GM19395 (cell line): ENCODE measurements at regions not wholly inside any gene's neighbourhood (a gene's known extent, or its start where the extent isn't known, plus 50 kb on each side); places are given as distances from the start of the nearest gene placed in this dataset.

Source experiments
- ATAC-seq: cut with Tn5 transposase; IDR thresholded peaks from one replicate; pipeline ENCODE4 v1.9.1; 2021; ENCODE audit warnings: mild to moderate bottlenecking, moderate library complexity; ENCODE audit not compliant: unreplicated experiment

DNA sequence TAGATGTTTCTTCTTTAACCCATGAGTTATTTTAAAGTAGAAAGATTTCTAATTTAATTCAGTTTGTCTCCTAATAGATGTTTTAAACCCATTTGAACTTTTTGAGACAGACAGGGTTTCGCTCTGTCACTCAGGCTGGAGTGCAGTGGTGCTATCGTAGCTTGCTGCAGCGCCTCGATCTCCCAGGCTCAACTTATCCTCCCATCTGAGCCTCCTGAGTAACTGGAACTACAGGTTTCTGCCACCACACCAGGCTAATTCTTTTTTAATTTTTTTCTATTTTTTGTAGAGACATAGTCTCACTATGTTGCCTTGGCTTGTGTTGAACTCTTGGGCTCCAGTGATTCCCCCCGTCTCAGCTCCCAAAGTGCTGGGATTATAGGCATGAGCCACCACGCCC, 53.0 kb upstream of the RAB18 start:
- ATAC-seq: no peak

DNA sequence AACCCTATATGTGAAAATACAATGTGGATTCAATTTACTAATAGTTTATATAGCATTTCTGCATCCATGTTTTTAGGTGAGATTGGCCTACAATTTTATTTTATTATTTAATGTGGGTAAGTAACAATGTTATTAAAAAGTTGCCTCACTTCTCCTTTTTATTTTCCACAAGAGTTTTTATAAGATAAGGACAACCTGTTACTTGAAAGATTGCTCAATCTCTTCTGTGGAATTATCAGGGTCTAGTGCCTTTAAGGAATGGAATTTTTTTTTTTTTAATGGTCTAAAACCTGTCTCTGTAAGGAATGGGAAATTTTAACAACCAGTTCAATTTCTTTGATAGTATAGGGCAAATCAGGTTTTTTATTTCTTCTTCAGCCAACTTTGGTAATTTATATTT, 53.9 kb upstream of the RAB18 start:
- no peak for ATAC-seq

DNA sequence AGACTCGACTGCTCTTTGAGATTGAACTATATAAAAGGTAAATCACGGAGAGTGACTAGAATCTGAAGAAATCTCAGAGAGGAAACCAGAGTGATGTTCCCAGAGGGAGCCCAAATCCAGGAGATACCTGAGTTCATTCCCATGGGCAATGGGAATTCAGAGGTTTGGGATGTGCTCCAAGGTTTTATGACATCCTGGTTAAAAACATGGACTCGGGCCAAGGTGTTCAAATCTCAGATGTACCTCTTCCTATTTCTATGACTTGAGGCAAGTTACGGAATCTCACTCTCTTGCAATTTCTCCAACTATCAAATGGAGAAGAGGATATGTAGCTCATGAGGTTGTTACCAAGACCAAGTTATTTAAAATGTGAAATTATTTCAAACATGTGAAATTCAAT, 54.5 kb upstream of the RAB18 start:
- ATAC-seq: no peak

DNA sequence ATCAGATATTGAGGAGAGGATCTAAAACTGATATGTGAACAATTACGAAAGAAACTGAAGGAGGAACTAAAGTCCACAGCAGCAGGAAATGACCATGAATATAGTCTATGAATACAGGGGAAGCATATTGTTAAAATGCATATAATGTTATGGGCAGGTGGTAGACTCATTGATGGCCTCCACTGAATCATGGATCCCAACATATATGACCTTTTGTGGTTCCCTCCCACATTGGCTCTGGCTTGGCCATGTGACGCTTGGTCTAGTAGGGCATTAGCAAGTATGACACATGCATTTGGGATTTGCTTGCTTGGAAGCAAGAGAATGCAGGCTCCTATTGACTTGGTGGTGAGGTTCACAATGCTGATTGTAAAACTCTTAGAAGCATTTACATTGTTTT, 55.2 kb upstream of the RAB18 start:
- no peak for ATAC-seq

DNA sequence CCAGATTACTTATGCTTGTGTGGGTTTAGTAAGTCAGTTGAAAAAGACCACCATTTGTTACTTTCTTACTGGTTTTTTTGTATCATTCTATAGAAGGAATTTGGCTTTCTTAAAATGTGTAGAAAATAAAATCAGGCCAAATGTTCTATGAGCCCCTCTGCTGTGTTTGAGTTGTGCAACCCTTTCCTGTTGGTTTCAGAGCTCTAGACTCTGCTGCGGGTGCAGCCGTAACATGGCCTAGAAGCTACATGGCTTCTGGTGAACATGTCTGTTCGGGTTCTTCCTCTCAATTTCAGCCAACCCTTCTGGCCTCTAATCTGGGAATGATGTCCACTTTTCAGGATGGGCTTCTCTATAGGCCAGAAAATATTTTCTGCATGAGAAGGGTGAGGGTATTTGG, 56.6 kb upstream of the RAB18 start:
- no peak for ATAC-seq

DNA sequence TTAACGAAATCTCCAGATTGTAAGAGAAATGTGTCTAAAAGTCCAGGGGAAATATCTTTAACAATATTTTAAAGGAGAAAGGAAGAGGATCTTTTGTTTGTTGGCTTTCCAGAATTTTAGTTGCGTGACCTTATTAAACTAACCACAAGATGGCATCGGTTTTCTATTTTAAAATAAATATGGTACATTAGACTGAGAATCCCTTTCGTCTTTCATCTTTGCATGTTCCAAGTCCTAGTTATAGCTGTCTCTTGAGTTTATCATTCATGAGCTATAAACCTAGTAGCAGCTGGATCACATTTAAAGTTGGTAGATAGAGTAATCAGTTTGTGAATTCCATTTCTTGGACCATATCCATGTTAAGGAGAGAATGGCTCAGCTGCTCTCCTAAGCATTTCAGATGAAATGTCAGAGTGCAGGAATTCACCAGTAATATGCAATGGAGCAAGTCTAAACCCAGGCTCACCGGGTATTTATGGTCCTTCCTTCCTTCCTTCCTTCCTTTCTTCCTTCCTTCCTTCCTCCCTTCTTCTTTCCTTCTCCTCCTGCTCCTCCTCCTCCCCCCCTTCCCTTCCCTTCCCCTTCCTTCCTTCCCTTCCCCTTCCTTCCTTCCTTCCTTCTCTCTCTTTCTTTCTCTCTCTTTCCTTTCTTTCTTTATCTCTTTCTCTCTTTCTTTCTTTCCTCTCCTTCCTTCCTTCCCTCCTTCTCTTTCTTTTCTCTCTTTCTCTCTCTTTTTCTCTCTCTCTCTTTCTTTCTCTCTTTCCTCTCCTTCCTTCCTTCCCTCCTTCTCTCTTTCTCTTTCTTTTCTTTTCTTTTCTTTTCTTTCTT, 57.8 kb upstream of the RAB18 start:
- ATAC-seq: no peak

DNA sequence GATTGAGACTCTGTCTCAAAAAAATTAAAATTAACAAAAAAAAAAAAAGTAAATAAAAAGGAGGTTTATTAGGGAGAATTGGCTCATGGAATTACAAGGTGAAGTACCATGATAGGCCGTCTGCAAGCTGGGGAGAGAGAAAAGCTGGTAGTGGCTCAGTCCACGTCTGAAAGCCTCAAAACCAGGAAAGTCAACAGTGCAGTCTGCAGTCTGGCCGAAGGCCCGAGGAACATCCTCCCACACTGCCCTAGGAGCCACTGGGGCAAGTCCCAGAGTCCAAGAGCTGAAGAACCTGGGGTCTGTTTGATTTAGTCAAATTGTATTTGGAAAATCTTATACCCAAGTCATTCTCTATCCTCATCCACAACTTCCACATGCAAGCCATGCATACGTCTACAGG, 59.0 kb upstream of the RAB18 start:
- no peak for ATAC-seq

DNA sequence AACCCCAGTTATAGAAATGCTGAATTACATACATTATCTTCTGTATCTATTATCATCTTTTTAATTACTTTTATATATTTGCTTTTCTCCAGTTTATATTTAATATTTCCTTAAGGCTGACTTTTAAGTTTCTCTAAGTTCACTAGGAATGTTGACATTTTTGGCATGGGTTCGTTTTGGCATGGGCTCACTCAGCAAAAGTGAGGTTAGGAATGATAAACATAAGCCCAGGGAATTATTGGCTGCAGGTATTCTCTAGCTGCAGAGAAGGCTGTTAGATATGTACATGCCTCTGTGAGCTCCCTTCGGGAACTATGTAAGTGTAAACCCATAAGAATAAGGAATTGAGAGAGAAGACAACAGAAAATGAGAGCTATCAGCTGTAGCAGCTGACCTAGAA, 63.6 kb upstream of the RAB18 start:
- no peak for ATAC-seq

DNA sequence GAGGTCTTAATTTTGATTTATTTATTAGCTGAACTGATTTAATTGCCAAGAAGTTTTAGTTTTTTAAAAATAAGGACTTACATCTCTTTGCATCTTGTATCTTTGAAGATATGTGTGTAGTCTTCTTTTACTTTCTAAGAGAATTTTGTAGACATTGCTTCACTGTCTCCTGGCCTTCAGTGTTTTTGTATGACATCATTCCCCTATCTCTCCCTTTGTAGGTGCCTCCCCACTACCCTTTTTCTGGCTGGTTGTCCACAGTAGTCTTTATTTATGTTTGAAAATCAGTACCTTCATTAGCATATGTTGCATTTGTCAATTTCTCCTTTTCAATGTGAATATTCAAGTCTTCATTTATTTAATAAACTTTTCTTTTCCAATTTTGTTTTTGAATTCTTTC, 64.1 kb upstream of the RAB18 start:
- ATAC-seq: no peak

DNA sequence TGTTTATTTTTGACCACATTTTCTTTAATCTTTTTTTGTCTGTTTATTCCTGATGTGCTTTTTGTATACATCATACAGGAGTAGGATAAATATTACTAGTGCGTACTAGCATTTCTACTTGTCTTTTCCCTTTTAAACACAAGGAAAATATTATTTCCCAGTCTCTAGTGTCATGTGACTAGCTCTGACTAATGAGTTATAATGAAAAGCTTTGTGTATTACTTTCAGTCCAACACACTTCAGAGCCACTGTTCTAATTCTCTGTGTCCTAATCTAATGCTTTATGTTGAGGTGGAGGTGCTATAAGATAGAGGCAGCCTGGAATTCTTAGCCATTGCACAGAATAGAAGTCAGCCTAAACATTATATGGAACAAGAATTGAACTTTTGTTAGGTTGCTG, 65.0 kb upstream of the RAB18 start:
- ATAC-seq: no peak

DNA sequence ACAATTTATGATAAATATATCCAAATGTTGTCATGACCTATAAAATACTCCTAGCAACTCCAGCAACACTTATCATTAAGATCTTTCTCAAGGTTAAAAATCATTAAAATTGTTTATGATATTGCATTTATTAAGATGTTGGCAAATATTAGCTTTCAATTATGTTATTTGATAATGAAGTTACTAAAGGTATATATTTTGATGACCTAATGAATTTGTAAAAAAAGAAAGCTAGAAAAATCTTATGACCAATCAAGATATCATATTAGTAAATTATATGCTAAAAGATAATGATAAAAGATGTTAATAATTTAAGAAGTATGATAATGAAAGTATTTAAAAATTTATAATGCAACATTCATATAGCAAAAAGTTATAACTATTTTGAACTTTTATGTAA, 66.3 kb upstream of the RAB18 start:
- ATAC-seq: no peak

DNA sequence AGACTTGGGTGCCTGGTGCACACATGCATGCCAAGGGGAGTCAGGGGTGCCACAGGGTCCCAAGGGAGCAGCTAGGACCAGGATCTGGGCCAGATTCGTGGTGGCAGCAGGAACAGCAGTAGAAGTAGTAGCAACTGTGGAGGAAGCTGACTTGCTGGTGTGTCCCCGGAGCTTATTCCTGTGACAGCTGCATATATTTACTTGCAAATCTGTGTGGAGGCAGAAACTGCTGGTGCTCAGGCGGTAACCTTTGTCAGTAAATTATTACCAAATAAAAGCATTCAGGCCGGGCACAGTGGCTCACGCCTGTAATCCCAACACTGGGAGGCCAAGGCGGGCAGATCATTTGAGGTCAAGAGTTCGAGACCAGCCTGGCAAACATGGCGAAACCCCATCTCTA, 67.4 kb upstream of the RAB18 start:
- ATAC-seq: no peak

DNA sequence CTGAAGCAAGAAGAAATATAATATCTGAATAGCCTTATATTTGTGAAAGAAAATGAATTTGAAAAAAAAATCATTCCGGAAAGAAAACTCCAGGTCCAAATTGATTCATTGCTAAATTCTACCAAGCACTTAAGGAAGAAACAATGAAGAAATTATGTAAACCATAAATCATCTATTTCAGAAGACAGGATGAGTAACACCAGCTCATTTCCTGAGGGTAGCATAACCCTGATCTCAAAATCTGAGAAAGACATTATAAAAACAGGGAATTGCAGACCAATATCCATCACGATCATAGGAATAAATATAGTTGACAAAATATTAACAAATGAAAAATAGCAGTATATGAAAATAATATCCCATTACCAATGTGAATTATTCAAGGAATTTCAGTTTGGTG, 70.1 kb upstream of the RAB18 start:
- ATAC-seq: no peak

DNA sequence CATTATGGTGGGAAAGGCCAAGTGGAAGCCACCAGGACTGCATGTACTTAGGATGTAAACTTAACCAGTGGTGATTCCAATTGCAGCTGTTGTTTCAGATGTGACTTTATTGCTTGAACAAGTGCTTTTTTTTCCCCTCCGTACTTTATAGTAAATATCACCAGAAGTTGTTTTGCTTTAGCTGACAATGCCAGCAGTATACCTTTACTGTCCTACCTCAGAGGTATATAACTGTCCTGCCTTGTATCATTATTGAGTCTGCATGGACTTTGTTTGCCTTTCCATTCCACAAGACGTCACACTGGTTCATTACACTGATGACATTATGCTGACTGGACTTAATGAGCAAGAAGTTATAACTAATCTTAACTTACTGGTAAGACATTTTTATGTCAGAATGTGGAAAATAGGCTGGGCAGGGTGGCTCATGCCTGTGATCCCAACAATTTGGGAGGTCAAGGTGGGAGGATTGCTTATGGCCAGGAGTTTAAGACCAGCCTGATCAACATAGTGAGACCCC, 77.1 kb upstream of the RAB18 start:
- no peak for ATAC-seq

DNA sequence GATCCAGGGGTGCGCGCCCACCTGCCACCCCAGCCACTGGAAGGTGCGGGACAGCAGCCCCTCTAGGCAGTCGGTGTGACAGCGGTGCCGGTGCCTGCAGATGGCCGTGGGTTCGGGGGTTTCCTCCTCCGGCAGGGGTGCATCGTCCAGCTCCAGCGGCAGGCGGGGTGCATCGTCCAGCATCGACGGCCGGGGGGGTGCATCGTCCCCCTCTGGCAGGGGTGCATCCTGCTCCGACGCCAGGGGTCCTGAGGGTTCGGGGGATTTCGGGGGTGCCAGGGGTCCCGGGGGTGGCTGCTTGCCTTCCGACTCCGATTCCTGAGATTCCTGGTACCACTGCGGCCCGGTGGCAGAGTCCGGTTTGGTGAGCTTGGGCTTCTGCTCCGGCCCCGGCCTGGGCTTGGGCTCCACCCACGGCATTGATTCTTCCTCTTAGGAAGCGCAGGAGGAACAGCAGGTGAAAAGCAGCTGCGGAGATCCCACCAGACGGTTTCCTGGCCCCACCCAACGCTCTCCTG, 90.2 kb upstream of the RAB18 start:
- ATAC-seq: no peak

DNA sequence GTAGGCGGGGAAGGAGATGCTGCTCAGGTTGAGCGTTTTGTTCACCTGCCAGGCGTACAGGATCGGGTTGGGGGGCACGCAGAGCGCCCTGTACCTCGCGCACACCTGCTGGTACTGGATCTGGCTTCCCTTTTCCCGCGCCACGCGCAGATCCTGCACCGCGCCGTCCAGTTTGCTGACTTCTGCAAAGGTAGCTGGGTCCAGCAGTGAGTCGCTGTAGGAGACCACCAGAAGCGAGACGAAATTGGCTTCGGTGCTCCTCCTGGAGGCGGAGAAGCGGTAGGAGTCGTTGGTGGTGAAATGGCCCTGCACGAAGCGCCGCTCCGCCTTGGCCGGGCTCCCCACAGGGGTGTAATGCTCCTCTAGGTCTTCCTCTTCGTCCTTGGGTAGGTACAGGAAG, 90.7 kb upstream of the RAB18 start:
- ATAC-seq: no peak

DNA sequence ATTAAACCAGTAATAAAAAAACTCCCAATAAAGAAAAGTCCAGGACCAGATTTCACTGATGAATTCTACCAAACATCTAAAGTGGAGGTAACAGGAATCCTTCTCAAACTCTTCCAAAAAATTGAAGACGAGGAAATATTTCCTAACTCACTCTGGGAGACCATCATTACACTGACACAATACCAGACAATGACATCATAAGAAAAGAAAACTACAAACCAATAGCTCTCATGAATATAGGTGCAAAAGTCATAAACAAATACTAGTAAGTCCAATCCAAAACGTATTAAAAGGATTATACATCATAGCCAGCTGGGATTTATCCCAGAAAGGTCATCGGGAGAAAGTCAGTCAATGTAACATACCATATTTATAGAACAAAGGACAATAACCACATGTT, 94.0 kb upstream of the RAB18 start:
- no peak for ATAC-seq

DNA sequence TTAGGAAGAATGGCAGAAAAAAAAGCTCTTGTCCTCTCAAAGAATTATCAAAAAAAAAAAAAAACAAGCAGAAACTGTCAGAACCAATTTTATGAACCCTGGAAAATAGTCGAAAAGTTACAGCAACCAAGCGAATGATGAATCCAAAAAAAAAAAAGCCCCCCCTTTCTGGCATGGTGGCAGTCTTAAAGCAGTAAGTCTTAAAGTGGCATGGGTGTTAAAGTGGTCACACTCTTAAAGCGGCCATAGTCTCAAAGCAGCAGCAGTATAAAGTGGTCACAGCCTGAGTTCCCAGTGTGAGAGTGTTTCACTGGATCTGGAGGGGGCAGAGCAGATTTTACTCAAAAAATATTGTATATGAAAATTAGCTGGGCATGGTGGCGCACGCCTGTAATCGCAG, 96.8 kb upstream of the RAB18 start:
- ATAC-seq: no peak

DNA sequence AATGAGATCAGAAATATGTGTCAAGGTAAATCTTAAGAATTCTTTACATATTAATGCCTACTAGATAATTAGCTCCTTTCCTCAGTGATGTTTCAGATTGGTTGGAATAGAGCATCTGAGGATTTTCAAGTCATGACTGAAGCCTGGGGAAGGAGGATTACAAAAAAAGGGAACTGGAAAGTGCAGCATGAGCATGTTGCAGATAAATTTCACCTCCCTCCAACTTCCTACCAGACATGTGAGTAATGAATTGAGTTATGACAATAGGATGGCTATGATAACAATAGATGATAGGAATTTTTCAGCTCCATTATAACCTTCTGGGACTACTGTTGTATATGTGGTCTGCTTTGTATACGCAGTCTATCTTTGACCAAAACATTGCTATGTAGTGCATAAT, 104.2 kb upstream of the RAB18 start:
- ATAC-seq: no peak

DNA sequence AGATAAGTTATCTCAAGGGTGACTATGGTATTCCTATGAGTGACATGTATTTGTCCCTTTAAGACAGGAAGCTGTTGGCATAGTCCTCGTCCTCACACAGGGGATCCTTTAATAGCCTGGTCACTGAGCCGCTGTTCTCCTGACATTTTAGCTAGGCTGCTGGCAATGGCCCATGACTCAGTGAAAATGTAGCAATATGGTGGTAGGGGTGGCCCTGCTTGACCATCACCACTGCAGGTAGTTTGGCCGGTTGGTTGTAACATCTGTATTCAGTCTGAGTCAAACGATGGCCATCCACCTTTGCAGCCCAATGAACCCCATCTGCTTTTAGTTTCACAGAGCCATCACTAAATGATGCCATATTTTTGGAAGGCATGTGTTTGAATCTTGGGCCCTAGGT, 110.1 kb upstream of the RAB18 start:
- ATAC-seq: no peak

DNA sequence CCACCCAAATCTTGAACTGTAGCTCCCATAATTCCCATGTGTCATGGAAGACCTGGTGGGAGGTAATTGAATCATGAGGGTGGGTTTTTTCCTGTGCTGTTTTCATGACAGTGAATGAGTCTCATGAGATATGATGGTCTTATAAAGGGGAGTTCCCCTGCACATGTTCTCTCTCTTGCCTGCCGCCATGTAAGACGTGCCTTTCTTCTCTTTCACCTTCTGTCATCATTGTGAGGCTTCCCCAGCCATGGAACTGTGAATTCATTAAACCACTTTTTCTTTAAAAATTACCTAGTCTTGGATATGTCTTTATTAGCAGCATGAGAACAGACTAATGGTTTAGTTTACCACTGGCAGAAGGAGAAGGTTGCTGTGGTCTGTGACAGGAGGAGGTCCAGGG, 111.5 kb upstream of the RAB18 start:
- ATAC-seq: no peak

DNA sequence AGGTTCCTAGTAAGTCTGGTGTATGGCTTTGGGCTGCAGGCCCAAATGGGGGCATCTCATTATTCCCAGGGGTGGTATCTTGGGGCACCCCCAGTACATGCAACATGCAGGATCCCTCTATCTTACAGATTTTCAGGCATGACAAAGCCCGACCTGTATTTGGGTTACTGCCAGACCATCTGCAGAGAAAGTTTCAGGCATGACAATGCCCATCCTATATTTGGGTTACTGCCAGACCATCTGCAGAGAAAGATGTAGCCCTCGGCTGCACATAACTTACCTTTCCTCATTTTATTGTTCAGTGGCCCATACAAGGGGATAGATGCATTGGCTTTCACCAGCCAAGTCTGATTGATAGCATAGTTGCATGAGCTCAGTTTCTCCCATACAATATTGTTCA, 112.2 kb upstream of the RAB18 start:
- ATAC-seq: no peak

DNA sequence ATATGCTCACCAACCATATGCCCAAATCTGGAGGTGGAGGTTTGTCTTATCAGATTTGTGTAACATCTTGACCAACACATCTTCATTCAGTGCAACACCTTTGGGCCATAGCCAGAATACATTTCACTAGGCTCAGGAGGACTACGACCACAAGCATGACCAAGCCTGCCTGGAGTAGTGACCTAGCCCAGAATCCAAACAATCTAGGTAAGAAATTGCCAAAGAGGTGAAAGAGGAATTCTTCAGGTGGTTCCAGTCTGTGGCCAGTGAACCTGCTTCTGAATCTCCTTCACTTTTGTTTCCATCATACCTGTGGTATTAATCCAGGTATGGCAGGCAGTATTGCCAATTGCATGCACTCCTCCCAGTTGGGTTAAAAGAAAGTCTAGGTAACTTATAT, 112.8 kb upstream of the RAB18 start:
- ATAC-seq: no peak
